Keratinocyte (primary cell): ENCODE measurements at regions not wholly inside any gene's neighbourhood (a gene's known extent, or its start where the extent isn't known, plus 50 kb on each side); places are given as distances from the start of the nearest gene placed in this dataset.

ENCODE experiments used
- EZH2 ChIP-seq: IDR thresholded peaks from one replicate; pipeline ENCODE4 v1.6.1; 2012; ENCODE audit warnings: inconsistent platforms, mild to moderate bottlenecking, low read length, moderate library complexity
- TF ChIP-seq, protein P1 (sequence below), 3 experiments: IDR thresholded peaks in 1 of 3; conservative IDR thresholded peaks in 1 of 3; optimal IDR thresholded peaks in 1 of 3; 2 replicates in 2 of 3; 3 replicates in 1 of 3; pipeline versions ENCODE3 to v1.5.1; 2011; ENCODE audit warnings: low read length in 3 of 3, mild to moderate bottlenecking in 3 of 3, moderate library complexity in 2 of 3, control low read depth in 1 of 3, inconsistent platforms in 1 of 3; ENCODE audit not compliant: insufficient read depth in 2 of 3; ENCODE audit errors: extremely low read depth in 1 of 3

DNA sequence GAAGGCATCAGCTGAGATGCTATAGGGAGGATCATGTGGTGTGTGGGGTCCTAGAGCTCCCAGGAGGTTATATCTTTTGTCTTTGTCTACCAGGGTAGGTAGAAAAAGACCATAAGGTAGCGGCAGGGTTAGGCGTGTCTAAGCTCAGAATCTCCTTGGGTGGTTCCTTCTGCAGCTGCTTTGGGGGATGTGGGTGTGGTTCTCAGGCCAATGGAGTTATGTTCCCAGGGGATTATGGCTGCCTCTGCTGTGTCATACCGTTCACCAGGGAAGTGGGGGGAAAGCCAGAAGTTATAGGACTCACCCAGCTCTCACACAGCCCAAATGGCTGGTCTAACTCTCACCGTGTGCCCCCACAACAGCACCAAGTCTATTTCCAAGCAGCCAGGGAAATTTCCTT is 107.4 kb upstream of the ADGRB3 start:
- TF ChIP-seq, protein P1, sequence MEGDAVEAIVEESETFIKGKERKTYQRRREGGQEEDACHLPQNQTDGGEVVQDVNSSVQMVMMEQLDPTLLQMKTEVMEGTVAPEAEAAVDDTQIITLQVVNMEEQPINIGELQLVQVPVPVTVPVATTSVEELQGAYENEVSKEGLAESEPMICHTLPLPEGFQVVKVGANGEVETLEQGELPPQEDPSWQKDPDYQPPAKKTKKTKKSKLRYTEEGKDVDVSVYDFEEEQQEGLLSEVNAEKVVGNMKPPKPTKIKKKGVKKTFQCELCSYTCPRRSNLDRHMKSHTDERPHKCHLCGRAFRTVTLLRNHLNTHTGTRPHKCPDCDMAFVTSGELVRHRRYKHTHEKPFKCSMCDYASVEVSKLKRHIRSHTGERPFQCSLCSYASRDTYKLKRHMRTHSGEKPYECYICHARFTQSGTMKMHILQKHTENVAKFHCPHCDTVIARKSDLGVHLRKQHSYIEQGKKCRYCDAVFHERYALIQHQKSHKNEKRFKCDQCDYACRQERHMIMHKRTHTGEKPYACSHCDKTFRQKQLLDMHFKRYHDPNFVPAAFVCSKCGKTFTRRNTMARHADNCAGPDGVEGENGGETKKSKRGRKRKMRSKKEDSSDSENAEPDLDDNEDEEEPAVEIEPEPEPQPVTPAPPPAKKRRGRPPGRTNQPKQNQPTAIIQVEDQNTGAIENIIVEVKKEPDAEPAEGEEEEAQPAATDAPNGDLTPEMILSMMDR (optimal IDR thresholded peaks at IDR 0.05 in 1 of 3, IDR thresholded peaks at IDR 0.05 in 1 of 3, conservative IDR thresholded peaks at IDR 0.05 in 1 of 3; ENCODE audit: extremely low read depth in 1 of 3, insufficient read depth in 2 of 3, low read length in 3 of 3): no peak
- no peak for TF ChIP-seq EZH2
